ENCODE measurements at regions not wholly inside any gene's neighbourhood (a gene's known extent, or its start where the extent isn't known, plus 50 kb on each side); places are given as distances from the start of the nearest gene placed in this dataset.

DNA sequence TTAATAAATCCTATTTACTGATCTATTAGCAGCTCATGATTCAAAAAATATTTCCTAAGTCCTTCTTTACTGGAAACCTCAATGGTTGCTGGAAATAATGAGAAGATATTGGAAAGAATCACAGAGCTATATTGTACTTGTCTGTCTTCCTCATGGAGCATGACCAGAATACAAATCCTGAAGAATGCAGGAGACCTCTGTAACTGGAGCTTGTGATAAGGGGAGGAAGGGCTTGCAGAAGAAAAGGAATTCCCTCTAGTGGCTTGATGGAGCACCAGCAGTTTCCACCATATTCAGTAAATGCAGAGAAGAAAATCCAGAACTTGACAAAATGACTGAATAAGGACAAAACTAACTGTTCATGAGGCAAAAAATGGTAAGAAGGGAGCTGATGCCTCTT is 1333.1 kb downstream of the EFNB2 start:
- H3K79me2 ChIP-seq (ENCODE audit: insufficient read depth, low read length), result no peaks in the 10 kb centered on the region
- no peaks in the 10 kb centered on the region for H3K27me3 ChIP-seq (ENCODE audit: insufficient read depth, low read length, poor library complexity)
- no peak overlapping the region for H3K4me2 ChIP-seq (ENCODE audit: insufficient read depth, low read length)
- no peaks in the 10 kb centered on the region for H4K20me1 ChIP-seq (ENCODE audit: insufficient read depth, low read length)
- H3K4me3 ChIP-seq (ENCODE audit: low read depth in 1 of 2, low read length in 2 of 2), result no peak overlapping the region
- TF ChIP-seq CTCF (IDR thresholded peaks at IDR 0.05; ENCODE audit: borderline replicate concordance, extremely low read depth, low read length, poor library complexity, severe bottlenecking) (peak; percentile 70), EZH2 (IDR thresholded peaks at IDR 0.05; ENCODE audit: borderline replicate concordance, low read depth, low read length, severe bottlenecking) (no peak)
- no peak for DNase-seq
- peaks cover 14% of the 10 kb centered on the region for H3K4me1 ChIP-seq (ENCODE audit: insufficient read depth, low read length)
- no peak overlapping the region for H3K27ac ChIP-seq (ENCODE audit: low read length)
- no peaks in the 10 kb centered on the region for H3K9me3 ChIP-seq (ENCODE audit: insufficient read depth, low read length, severe bottlenecking)
- no peak overlapping the region for H2AFZ ChIP-seq (ENCODE audit: low read depth, low read length)
- peak; percentile 58; the same call in 2 of the 3 replicates for ATAC-seq (ENCODE audit: insufficient read depth, low read depth)
- H3K9ac ChIP-seq (ENCODE audit: low read depth, low read length), result no peak overlapping the region
- no peaks in the 10 kb centered on the region for H3K36me3 ChIP-seq (ENCODE audit: insufficient read depth, low read length)

GRCh38 chr13:105201351-105201750 is 1334.1 kb downstream of the EFNB2 start:
- Histone ChIP-seq H3K9ac (ENCODE audit: low read depth, low read length) (no peak overlapping the region), H3K27ac (ENCODE audit: low read length) (no peak overlapping the region), H4K20me1 (ENCODE audit: insufficient read depth, low read length) (no peaks in the 10 kb centered on the region), H3K4me2 (ENCODE audit: insufficient read depth, low read length) (no peak overlapping the region), H3K79me2 (ENCODE audit: insufficient read depth, low read length) (no peaks in the 10 kb centered on the region), H3K9me3 (ENCODE audit: insufficient read depth, low read length, severe bottlenecking) (no peaks in the 10 kb centered on the region), H3K36me3 (ENCODE audit: insufficient read depth, low read length) (no peaks in the 10 kb centered on the region), H3K4me1 (ENCODE audit: insufficient read depth, low read length) (peaks cover 14% of the 10 kb centered on the region), H3K4me3 (ENCODE audit: low read depth in 1 of 2, low read length in 2 of 2) (no peak overlapping the region), H2AFZ (ENCODE audit: low read depth, low read length) (no peak overlapping the region), H3K27me3 (ENCODE audit: insufficient read depth, low read length, poor library complexity) (no peaks in the 10 kb centered on the region)
- no peak for DNase-seq
- TF ChIP-seq EZH2 (IDR thresholded peaks at IDR 0.05; ENCODE audit: borderline replicate concordance, low read depth, low read length, severe bottlenecking) (no peak), CTCF (IDR thresholded peaks at IDR 0.05; ENCODE audit: borderline replicate concordance, extremely low read depth, low read length, poor library complexity, severe bottlenecking) (no peak)
- ATAC-seq (ENCODE audit: insufficient read depth, low read depth), result no peak

DNA sequence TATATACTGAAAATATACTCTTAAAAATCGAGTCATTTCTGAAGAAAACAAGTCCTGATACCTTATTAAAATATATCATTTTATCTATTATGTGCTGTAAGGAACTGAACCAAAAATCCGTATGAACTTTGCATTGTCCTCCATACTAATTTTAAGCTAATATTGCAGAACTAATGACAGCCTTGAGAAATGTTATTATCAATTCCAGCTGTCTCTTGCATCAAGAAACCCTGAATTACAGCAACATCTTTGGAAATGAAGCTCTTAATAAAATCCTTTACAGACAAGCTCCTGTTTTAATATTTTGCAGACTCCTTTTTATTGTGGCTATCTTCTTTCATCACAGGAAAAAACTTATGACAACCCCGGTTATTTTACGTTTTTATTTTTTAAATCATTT is 1335.3 kb downstream of the EFNB2 start:
- Histone ChIP-seq H3K9ac (ENCODE audit: low read depth, low read length) (no peak overlapping the region), H3K9me3 (ENCODE audit: insufficient read depth, low read length, severe bottlenecking) (no peaks in the 10 kb centered on the region), H3K27ac (ENCODE audit: low read length) (no peak overlapping the region), H3K36me3 (ENCODE audit: insufficient read depth, low read length) (no peaks in the 10 kb centered on the region), H3K4me1 (ENCODE audit: insufficient read depth, low read length) (peaks cover 14% of the 10 kb centered on the region), H3K4me2 (ENCODE audit: insufficient read depth, low read length) (no peak overlapping the region), H3K27me3 (ENCODE audit: insufficient read depth, low read length, poor library complexity) (no peaks in the 10 kb centered on the region), H3K79me2 (ENCODE audit: insufficient read depth, low read length) (no peaks in the 10 kb centered on the region), H2AFZ (ENCODE audit: low read depth, low read length) (no peak overlapping the region), H3K4me3 (ENCODE audit: low read depth in 1 of 2, low read length in 2 of 2) (no peak overlapping the region), H4K20me1 (ENCODE audit: insufficient read depth, low read length) (no peaks in the 10 kb centered on the region)
- no peak for ATAC-seq (ENCODE audit: insufficient read depth, low read depth)
- no peak for DNase-seq
- TF ChIP-seq CTCF (IDR thresholded peaks at IDR 0.05; ENCODE audit: borderline replicate concordance, extremely low read depth, low read length, poor library complexity, severe bottlenecking), result no peak
- TF ChIP-seq EZH2 (IDR thresholded peaks at IDR 0.05; ENCODE audit: borderline replicate concordance, low read depth, low read length, severe bottlenecking), result no peak

DNA sequence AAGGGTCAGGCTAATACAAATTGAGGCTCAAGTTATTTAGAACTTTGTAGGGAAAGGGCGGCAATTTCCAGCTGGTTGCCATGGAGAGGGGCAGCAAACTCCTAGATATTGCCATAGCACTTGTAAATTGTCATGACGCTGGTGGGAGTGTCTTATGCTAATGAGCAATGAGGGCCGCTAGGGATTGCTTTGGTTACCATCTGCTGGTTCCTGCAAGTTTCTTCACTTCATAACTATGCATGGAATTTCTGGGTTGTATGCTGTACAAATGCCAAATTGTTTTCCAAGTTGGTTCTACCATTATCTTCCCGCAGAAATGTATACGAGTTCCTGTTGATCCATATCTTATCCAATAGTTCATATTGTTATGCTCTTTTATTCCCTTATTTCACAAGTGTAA is 1339.4 kb downstream of the EFNB2 start:
- Histone ChIP-seq H3K79me2 (ENCODE audit: insufficient read depth, low read length) (no peaks in the 10 kb centered on the region), H3K9me3 (ENCODE audit: insufficient read depth, low read length, severe bottlenecking) (no peaks in the 10 kb centered on the region), H2AFZ (ENCODE audit: low read depth, low read length) (peak overlapping the region; percentile 27; the same call in 1 of the 2 replicates), H3K36me3 (ENCODE audit: insufficient read depth, low read length) (no peaks in the 10 kb centered on the region), H4K20me1 (ENCODE audit: insufficient read depth, low read length) (no peaks in the 10 kb centered on the region), H3K4me2 (ENCODE audit: insufficient read depth, low read length) (no peak overlapping the region), H3K9ac (ENCODE audit: low read depth, low read length) (no peak overlapping the region), H3K4me3 (ENCODE audit: low read depth in 1 of 2, low read length in 2 of 2) (no peak overlapping the region), H3K4me1 (ENCODE audit: insufficient read depth, low read length) (peaks cover 14% of the 10 kb centered on the region), H3K27ac (ENCODE audit: low read length) (no peak overlapping the region), H3K27me3 (ENCODE audit: insufficient read depth, low read length, poor library complexity) (no peaks in the 10 kb centered on the region)
- ATAC-seq (ENCODE audit: insufficient read depth, low read depth) (no peak), DNase-seq (no peak)
- TF ChIP-seq CTCF (IDR thresholded peaks at IDR 0.05; ENCODE audit: borderline replicate concordance, extremely low read depth, low read length, poor library complexity, severe bottlenecking) (no peak), EZH2 (IDR thresholded peaks at IDR 0.05; ENCODE audit: borderline replicate concordance, low read depth, low read length, severe bottlenecking) (no peak)
